H1 (cell line): ENCODE measurements at regions not wholly inside any gene's neighbourhood (a gene's known extent, or its start where the extent isn't known, plus 50 kb on each side); places are given as distances from the start of the nearest gene placed in this dataset.
"Not testable (repeated sequence)": the region's sequence is repeated elsewhere in the genome, so short reads cannot be mapped to it uniquely, and the experiment has no call there.

Source experiments
- EZH2 ChIP-seq: fragments of 200-600 bp; sonication (generic); IDR thresholded peaks from 2 replicates; pipeline ENCODE4 v1.7.1; 2012; ENCODE audit warnings: low read depth, mild to moderate bottlenecking, moderate library complexity, low read length, inconsistent platforms; ENCODE audit not compliant: severe bottlenecking
- KDM1A ChIP-seq: fragments of 200-600, 300-600 bp; sonication (generic); IDR thresholded peaks from 2 replicates; pipeline ENCODE4 v1.7.1; 2016; ENCODE audit warnings: mild to moderate bottlenecking, low read length, borderline replicate concordance
- MAFK ChIP-seq: IDR thresholded peaks from 2 replicates; pipeline ENCODE4 v1.6.1; 2012; ENCODE audit warnings: low read depth, mild to moderate bottlenecking, improper control_type of control experiment, low read length
- NRF1 ChIP-seq: IDR thresholded peaks from 2 replicates; pipeline ENCODE4 v1.6.1; 2011; ENCODE audit warnings: mild to moderate bottlenecking, low read depth, low read length, improper control_type of control experiment
- SRF ChIP-seq: IDR thresholded peaks from 2 replicates; pipeline ENCODE4 v1.6.1; 2011; ENCODE audit warnings: mild to moderate bottlenecking, low read depth, low read length, moderate library complexity
- SUZ12 ChIP-seq: fragments of 200-600 bp; sonication (generic); IDR thresholded peaks from 2 replicates; pipeline ENCODE4 v1.6.1; 2012; ENCODE audit warnings: mild to moderate bottlenecking, inconsistent platforms, low read length, moderate library complexity, mixed read lengths
- TAF1 ChIP-seq: IDR thresholded peaks from 2 replicates; pipeline ENCODE4 v1.6.1; 2011; ENCODE audit warnings: mild to moderate bottlenecking, low read depth, low read length
- TF ChIP-seq, protein P1 (sequence below), 3 experiments: IDR thresholded peaks; 1 replicate in 2 of 3; 2 replicates in 1 of 3; pipeline versions ENCODE4 v1.5.1 to v1.6.1; 2011; ENCODE audit warnings: low read length in 3 of 3, mild to moderate bottlenecking in 3 of 3, inconsistent platforms in 2 of 3, low read depth in 1 of 3, moderate library complexity in 1 of 3; ENCODE audit not compliant: insufficient read depth in 1 of 3; ENCODE audit errors: control extremely low read depth in 1 of 3

DNA sequence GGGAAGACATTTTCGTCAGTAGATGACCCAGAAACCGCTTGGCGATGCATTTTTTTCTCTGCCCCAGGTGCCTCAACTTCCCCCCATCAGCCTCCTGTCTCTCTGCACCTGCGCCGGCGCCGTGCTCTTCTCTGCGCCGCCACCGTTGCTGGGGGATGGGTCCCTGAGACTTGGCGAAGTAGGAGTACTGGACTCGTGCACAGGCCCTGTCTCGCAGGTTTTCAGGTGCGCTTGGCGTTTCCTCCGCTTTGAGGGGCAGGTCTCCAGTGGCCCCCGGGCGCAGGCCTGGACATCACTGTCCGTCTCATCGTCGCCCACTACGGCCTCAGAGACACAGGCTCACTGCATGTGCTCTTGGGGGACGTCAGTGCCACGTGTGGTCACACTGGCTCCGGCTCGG, 532.1 kb downstream of the FOXD4L4 start:
- not testable (repeated sequence) for TF ChIP-seq TAF1, NRF1, SUZ12, SRF, EZH2, KDM1A, MAFK
- TF ChIP-seq, protein P1, sequence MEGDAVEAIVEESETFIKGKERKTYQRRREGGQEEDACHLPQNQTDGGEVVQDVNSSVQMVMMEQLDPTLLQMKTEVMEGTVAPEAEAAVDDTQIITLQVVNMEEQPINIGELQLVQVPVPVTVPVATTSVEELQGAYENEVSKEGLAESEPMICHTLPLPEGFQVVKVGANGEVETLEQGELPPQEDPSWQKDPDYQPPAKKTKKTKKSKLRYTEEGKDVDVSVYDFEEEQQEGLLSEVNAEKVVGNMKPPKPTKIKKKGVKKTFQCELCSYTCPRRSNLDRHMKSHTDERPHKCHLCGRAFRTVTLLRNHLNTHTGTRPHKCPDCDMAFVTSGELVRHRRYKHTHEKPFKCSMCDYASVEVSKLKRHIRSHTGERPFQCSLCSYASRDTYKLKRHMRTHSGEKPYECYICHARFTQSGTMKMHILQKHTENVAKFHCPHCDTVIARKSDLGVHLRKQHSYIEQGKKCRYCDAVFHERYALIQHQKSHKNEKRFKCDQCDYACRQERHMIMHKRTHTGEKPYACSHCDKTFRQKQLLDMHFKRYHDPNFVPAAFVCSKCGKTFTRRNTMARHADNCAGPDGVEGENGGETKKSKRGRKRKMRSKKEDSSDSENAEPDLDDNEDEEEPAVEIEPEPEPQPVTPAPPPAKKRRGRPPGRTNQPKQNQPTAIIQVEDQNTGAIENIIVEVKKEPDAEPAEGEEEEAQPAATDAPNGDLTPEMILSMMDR (IDR thresholded peaks at IDR 0.05; ENCODE audit: control extremely low read depth in 1 of 3, insufficient read depth in 1 of 3, low read depth in 1 of 3, low read length in 3 of 3): not testable (repeated sequence)
